Glomerular visceral epithelial cell (primary cell): ENCODE measurements at regions not wholly inside any gene's neighbourhood (a gene's known extent, or its start where the extent isn't known, plus 50 kb on each side); places are given as distances from the start of the nearest gene placed in this dataset.
"Not testable (repeated sequence)": the region's sequence is repeated elsewhere in the genome, so short reads cannot be mapped to it uniquely, and the experiment has no call there.

ENCODE experiments used
- DNase-seq: peaks from one replicate; pipeline ENCODE4 v3.0.0-alpha.2; 2016; ENCODE audit errors: extremely low spot score

DNA sequence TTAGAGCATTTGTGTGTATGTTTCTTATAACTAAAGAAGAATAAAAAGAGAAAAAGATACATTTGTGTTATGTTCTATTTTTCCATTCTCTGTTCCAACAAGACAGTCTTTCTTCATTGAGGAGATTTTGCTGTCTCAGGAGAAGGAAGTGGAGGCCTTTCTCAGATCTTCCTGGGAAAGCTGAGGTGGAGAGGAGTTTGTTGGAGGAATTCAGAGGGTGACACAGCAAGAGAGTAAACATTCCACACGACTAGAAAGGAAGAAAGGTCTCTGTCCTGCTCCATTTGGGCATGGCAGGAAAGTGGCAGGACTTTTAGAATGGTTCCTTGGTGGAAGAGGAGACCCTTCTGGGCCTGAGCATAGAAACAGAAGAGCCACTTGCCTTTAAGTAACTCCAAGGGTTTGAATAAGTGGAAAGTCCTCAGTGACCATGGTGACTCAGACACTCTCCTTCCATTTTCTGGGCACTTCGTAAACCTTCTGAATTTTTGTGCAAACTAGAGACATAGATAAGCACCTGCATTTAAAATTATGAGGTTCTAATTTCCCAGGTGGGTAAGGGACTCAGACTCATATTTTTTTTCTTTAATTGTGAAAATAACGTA lies 52.3 kb upstream of the COL5A2 start:
- DNase-seq = no peak

- no peak for DNase-seq
These were observed 53.3 kb upstream of the COL5A2 start for GRCh38 chr2:189232759-189233406.

- DNase-seq = no peak
These were observed 54.0 kb upstream of the COL5A2 start for GRCh38 chr2:189233527-189233926.

GRCh38 chr2:189234991-189235390 lies 55.4 kb upstream of the COL5A2 start:
- no peak for DNase-seq

- no peak for DNase-seq
These were observed 56.5 kb upstream of the COL5A2 start for GRCh38 chr2:189236066-189236465.

- DNase-seq = no peak
These were observed 59.3 kb upstream of the COL5A2 start for GRCh38 chr2:189238903-189239302.

DNA sequence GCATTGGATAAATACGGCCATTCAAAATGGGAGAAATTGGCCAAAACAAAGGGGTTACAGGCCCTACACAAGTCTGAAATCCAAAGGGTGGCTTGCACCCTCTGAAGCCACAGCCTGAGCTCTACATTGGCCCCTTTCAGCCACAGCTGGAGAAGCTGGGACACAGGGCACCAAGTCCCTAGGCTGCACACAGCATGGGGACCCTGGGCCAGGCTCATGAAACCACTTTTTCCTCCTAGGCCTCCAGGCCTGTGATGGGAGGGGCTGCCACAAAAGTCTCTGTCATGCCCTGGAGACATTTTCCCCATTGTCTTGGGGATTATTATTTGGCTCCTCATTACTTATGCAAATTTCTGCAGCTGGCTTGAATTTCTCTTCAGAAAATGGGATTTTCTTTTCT lies 64.3 kb upstream of the COL5A2 start:
- not testable (repeated sequence) for DNase-seq

DNA sequence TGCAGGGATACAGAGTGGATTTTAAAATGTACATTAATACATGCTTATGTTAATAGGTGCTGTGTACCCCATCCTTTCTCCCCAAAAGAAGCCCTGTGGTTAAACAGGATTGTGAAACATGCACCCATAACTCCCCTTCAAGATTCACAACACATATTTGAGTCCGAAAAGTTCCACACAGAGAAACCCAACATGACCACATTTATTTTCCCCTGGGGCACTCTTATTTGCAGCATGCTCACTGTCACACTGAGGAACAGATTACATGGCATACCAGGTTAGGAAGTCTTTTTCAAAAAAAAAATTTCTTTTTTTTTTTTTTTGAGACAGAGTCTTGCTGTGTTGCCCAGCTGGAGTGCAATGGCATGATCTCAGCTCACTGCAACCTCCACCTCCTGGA lies 67.7 kb upstream of the COL5A2 start:
- no peak for DNase-seq

DNA sequence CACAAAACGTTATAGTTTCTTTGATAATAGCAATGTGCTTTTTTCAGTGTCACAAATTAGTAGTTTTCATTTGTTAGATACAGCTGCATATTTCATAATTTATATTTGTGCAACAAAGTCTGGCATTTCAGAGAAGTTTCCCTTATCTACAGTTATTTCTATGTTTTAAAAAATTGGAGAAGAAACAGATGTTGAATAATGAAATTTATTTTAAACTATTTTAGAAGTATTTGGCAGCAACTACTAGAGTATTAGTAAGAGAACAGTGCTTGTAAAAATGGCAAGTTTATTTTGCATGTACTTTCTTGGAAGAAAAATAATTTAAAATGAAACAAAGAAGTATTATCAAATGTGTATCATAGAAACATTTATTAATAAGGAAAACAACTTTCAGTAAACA lies 68.6 kb upstream of the COL5A2 start:
- DNase-seq = no peak

DNA sequence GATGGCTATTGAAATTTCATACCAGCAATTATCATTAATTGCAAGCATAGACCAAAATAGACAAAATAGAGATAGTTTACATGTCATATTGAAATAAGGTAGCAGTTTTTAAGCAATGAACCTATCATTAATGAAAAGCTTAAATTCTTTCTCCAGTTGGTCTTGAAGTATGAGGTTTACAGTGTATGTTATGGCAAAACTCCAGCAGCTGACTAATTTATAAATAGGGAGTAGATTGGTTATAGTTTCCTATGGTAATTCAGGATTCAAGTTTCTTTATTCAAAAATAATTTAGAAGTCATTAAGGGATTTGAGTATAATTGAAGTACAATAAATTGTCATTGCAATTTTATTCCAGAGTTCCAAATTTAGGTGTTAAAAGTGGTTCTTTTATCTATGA lies 69.6 kb upstream of the COL5A2 start:
- no peak for DNase-seq

DNA sequence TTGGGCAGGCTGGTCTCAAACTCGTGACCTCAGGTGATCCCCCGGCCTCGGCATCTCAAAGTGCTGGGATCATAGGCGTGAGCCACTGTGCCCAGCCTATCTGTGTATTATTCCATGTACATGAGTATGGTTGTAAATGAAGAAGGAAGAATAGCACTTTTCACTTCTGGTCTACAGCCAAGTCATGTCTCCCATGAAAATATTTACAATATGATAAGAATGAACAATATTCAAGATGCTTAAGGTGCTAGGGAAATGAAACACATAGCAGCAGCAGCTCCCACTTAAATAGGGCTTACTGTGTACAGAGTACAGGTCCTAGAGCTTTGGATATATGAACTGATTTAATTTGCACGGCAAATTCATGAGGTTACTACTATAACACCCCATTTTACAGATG lies 70.3 kb upstream of the COL5A2 start:
- no peak for DNase-seq

DNA sequence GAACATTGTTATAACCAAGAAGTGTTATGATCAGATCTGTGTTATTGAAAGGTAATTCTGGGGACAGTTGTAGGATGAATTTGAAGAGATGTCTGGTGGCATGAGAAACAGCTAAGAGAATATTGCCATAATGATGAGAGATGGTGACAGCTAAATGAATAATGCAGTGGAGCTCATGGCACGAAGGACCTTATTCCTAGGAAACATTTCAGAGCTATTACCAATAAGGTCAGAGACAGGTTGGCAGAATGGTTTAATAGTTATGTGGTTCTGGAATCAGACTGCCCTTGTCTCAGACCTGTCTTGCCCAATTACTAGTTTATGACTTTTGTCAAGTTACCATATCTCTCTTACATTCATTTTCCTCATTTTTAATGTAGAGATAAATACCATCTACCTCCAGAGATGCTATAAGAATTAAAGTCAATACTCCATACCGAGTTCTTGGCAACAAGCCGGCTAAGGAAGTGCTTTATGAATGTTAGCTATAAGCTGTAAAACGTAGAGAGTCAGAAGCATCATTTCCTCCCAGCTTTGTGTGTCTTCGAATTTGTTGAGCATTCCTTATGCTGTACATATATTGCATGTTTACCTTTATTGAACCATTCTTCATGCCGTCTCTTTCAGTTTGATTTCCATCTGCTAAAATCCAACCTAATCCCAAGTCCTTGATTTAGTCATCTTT lies 73.6 kb upstream of the COL5A2 start:
- DNase-seq = no peak

DNA sequence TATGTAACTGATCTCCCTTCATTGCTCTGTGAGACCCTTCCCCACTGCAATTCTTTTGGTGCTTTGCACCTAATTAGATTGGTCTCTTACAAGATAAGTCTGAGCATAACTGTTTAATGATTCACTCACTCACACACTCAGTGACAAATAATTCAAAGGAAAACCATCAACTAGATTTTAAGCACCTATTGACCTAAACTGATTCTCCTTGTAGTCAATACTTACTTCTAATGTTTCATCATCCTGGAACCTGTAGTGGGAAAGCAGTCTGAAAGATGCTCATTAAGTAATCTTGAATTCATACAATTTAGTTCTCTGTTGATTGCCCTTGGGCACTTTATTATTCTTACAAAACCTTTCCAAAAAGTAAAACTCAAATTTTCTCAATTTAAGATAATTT lies 74.3 kb upstream of the COL5A2 start:
- no peak for DNase-seq

- peak; percentile 6 for DNase-seq
These were observed 74.8 kb upstream of the COL5A2 start for GRCh38 chr2:189254268-189254883.

DNA sequence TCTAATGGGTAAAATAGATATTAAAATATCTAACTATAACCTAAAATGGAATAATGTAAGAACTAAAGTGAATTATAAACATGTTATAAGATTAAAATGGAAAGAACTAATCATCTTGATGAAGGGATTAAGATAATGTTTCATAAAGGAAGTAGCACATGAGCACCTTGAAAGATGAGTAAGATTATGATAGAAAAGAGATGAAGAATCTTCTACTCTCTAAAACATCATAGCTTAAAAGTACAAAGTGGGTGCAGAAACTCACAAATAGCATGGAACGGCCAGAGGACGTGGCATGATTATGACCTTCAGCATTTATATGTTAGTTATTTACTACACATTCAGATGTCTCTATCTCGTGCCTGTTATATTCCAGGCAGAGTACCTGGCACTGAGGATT lies 76.2 kb upstream of the COL5A2 start:
- no peak for DNase-seq

- no peak for DNase-seq
These were observed 79.2 kb upstream of the COL5A2 start for GRCh38 chr2:189258616-189259365.

GRCh38 chr2:189260361-189260814 lies 80.8 kb upstream of the COL5A2 start:
- no peak for DNase-seq

- DNase-seq = peak; percentile 16
These were observed 81.9 kb upstream of the COL5A2 start for GRCh38 chr2:189261431-189261841.

- no peak for DNase-seq
These were observed 82.4 kb upstream of the COL5A2 start for GRCh38 chr2:189261916-189262315.

GRCh38 chr2:189265696-189266320 lies 86.2 kb upstream of the COL5A2 start:
- no peak for DNase-seq

GRCh38 chr2:189267491-189267890 lies 87.9 kb upstream of the COL5A2 start:
- DNase-seq = no peak
